ENCODE measurements at regions not wholly inside any gene's neighbourhood (a gene's known extent, or its start where the extent isn't known, plus 50 kb on each side); places are given as distances from the start of the nearest gene placed in this dataset.

GRCh38 chr11:37788141-37788877 is 1190.3 kb upstream of the RAG2 start:
- no peaks in the 10 kb centered on the region for H3K36me3 ChIP-seq (ENCODE audit: control insufficient read depth, insufficient read depth, low read length)
- no peaks in the 10 kb centered on the region for H3K27me3 ChIP-seq (replicated peaks; ENCODE audit: control insufficient read depth, insufficient read depth, low read length)
- no peak for DNase-seq (ENCODE audit: extremely low read depth, insufficient read length)
- no peak overlapping the region for H3K4me3 ChIP-seq (replicated peaks; ENCODE audit: low read depth, low read length)
- no peak for TF ChIP-seq CTCF (IDR thresholded peaks at IDR 0.05; ENCODE audit: insufficient read depth, low read length, poor library complexity, severe bottlenecking)

DNA sequence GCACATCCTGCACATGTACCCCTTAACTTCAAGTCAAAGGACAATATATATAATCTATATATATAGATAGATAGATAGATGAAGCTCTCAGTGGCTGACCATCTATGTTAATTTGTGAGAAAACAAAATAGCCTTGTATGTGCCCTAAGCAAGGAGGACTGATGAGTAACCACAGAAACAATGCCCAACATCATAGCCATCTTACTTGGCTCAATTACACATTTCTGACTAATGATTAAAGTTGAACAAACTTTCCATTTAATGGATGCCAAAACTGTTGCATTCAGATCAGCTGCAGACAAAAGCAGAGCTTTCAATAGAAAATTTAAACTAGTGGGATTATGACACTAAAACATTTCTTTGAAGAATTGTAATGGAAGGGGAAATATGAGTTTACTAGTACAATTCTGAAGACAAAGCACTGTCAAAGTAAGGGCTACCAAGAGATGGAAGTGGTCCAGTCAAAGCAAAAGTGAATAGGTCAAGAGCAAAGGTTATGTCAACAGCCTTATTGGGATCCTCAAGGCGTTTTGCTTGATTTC is 1188.2 kb upstream of the RAG2 start:
- H3K27me3 ChIP-seq (replicated peaks; ENCODE audit: control insufficient read depth, insufficient read depth, low read length) = no peaks in the 10 kb centered on the region
- no peaks in the 10 kb centered on the region for H3K36me3 ChIP-seq (ENCODE audit: control insufficient read depth, insufficient read depth, low read length)
- H3K4me3 ChIP-seq (replicated peaks; ENCODE audit: low read depth, low read length) = no peak overlapping the region
- TF ChIP-seq CTCF (IDR thresholded peaks at IDR 0.05; ENCODE audit: insufficient read depth, low read length, poor library complexity, severe bottlenecking) = no peak
- DNase-seq (ENCODE audit: extremely low read depth, insufficient read length) = no peak

- DNase-seq (ENCODE audit: extremely low read depth, insufficient read length) = no peak
- H3K4me3 ChIP-seq (replicated peaks; ENCODE audit: low read depth, low read length) = no peak overlapping the region
- H3K27me3 ChIP-seq (replicated peaks; ENCODE audit: control insufficient read depth, insufficient read depth, low read length) = no peaks in the 10 kb centered on the region
- no peak for TF ChIP-seq CTCF (IDR thresholded peaks at IDR 0.05; ENCODE audit: insufficient read depth, low read length, poor library complexity, severe bottlenecking)
- no peaks in the 10 kb centered on the region for H3K36me3 ChIP-seq (ENCODE audit: control insufficient read depth, insufficient read depth, low read length)
These were observed 1176.4 kb upstream of the RAG2 start for GRCh38 chr11:37774441-37774840.

GRCh38 chr11:37770145-37770544 is 1172.1 kb upstream of the RAG2 start:
- H3K36me3 ChIP-seq (ENCODE audit: control insufficient read depth, insufficient read depth, low read length) = no peaks in the 10 kb centered on the region
- DNase-seq (ENCODE audit: extremely low read depth, insufficient read length) = no peak
- no peak overlapping the region for H3K4me3 ChIP-seq (replicated peaks; ENCODE audit: low read depth, low read length)
- H3K27me3 ChIP-seq (replicated peaks; ENCODE audit: control insufficient read depth, insufficient read depth, low read length) = no peaks in the 10 kb centered on the region
- TF ChIP-seq CTCF (IDR thresholded peaks at IDR 0.05; ENCODE audit: insufficient read depth, low read length, poor library complexity, severe bottlenecking) = no peak

DNA sequence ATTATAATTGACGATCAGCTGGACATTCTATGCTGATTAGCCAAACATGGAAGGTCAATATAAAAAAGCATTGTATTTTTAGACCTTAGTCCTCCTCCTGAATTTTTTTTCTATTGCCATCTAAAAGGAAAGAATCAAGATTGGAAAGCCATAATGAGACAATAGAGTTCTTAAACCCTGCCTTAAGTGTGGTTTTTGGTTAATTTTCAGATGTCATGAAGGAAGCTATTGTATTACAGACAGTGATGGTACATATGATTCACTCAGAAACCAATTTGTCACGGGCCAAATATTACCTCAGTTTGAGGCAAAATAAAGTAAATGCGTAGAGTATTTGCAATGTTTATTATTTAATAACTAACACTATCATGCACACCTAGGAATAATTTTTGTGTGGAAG is 1164.0 kb upstream of the RAG2 start:
- Histone ChIP-seq H3K27me3 (replicated peaks; ENCODE audit: control insufficient read depth, insufficient read depth, low read length) (no peaks in the 10 kb centered on the region), H3K36me3 (ENCODE audit: control insufficient read depth, insufficient read depth, low read length) (no peaks in the 10 kb centered on the region), H3K4me3 (replicated peaks; ENCODE audit: low read depth, low read length) (no peak overlapping the region)
- DNase-seq (ENCODE audit: extremely low read depth, insufficient read length) = no peak
- no peak for TF ChIP-seq CTCF (IDR thresholded peaks at IDR 0.05; ENCODE audit: insufficient read depth, low read length, poor library complexity, severe bottlenecking)

All from GM06990 (cell line).